ENCODE measurements at regions not wholly inside any gene's neighbourhood (a gene's known extent, or its start where the extent isn't known, plus 50 kb on each side); places are given as distances from the start of the nearest gene placed in this dataset.

DNA sequence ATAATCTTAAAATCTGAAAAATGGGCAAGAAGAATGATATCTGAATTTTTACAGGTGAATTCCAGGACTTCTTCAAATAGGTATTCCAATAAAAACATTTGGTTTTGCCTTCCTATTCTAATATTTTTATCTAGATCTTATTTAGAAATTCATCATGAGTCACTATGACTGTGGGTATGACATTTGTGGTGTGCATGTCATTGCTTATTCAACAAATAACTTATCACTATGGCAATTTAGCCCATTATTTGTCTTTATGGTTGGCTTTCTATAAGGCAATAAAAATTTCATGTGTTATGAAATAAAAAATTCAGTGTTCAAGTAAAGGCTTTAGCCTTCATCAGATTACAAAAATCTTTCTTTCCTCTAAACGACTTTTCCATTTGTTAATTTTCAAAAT, 1139.6 kb upstream of the NUDT12 start:
- Mint-ChIP-seq H3K27me3 (ENCODE audit: low read depth, poor library complexity) (no peaks in the 10 kb centered on the region), H3K27ac (no peak overlapping the region), H3K4me1 (no peaks in the 10 kb centered on the region), H3K36me3 (ENCODE audit: low read depth) (peaks cover 6% of the 10 kb centered on the region), H3K9me3 (peaks cover 20% of the 10 kb centered on the region), H3K4me3 (no peak overlapping the region)
- DNase-seq, result no peak
- TF ChIP-seq, protein P1, sequence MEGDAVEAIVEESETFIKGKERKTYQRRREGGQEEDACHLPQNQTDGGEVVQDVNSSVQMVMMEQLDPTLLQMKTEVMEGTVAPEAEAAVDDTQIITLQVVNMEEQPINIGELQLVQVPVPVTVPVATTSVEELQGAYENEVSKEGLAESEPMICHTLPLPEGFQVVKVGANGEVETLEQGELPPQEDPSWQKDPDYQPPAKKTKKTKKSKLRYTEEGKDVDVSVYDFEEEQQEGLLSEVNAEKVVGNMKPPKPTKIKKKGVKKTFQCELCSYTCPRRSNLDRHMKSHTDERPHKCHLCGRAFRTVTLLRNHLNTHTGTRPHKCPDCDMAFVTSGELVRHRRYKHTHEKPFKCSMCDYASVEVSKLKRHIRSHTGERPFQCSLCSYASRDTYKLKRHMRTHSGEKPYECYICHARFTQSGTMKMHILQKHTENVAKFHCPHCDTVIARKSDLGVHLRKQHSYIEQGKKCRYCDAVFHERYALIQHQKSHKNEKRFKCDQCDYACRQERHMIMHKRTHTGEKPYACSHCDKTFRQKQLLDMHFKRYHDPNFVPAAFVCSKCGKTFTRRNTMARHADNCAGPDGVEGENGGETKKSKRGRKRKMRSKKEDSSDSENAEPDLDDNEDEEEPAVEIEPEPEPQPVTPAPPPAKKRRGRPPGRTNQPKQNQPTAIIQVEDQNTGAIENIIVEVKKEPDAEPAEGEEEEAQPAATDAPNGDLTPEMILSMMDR (IDR thresholded peaks at IDR 0.05), result no peak

DNA sequence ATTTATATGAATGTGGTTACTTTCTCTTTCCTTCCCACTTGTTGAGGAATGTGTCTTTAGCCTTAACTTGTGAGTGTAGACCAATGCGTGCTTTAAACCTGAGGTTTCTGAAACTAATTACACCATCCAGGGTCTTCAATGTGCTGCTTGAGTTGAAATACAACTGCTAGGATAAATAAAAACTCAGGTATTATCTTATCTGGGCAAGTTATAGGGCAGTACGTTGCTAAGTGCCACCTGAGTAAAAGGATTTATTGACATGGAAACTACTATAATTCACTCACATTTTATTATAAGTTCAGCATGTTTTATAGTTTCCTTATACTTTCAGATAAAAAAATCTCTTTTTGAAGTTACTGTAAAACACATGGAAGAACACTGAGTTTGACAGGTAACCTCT, 1136.8 kb upstream of the NUDT12 start:
- H3K27ac Mint-ChIP-seq, result no peak overlapping the region
- peaks cover 20% of the 10 kb centered on the region for H3K9me3 Mint-ChIP-seq
- no peaks in the 10 kb centered on the region for H3K4me1 Mint-ChIP-seq
- H3K27me3 Mint-ChIP-seq (ENCODE audit: low read depth, poor library complexity), result no peaks in the 10 kb centered on the region
- H3K4me3 Mint-ChIP-seq, result no peak overlapping the region
- TF ChIP-seq, protein P1 (IDR thresholded peaks at IDR 0.05), result no peak
- peaks cover 6% of the 10 kb centered on the region for H3K36me3 Mint-ChIP-seq (ENCODE audit: low read depth)
- DNase-seq, result no peak

DNA sequence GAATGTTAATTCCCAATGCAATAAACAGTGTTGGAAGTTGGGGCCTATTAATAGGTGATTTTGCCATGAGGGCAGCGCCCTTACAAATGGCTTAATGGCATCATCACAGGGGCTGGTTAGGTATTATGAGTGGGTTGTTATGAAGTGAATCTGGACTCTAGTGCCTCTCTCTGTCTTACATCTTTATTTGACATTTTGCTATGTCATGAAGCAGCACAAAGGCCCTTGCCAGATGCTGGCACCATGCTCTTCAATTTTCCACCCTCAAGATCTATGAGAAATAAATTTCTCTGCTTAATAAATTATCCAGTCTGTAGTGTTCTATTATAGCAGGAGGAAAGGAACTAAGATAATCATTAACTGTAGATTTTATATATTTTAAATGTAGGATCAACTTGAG, 1098.7 kb upstream of the NUDT12 start:
- H3K4me1 Mint-ChIP-seq, result no peaks in the 10 kb centered on the region
- TF ChIP-seq, protein P1 (IDR thresholded peaks at IDR 0.05), result no peak
- no peak for DNase-seq
- H3K4me3 Mint-ChIP-seq, result no peak overlapping the region
- no peaks in the 10 kb centered on the region for H3K36me3 Mint-ChIP-seq (ENCODE audit: low read depth)
- no peaks in the 10 kb centered on the region for H3K27me3 Mint-ChIP-seq (ENCODE audit: low read depth, poor library complexity)
- peaks cover 8% of the 10 kb centered on the region for H3K9me3 Mint-ChIP-seq
- H3K27ac Mint-ChIP-seq, result no peak overlapping the region

DNA sequence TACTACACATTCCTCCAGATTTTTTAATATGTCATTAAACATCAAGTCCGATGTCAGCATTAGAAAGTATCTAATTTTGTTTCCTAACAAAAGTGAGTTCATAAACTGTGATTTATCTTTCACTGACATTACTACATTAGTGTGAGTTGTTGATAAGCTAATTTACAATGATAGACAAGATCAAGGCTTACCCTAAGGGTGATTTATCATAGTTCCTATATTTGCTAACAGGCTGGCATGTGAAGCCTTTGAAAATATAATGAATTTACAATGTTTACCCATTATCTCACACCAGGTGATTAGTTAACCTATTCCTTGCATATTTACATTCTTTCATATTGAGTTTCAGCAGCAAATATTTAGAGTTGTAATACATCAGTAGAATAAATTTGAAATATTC, 1096.9 kb upstream of the NUDT12 start:
- Mint-ChIP-seq H3K4me1 (no peaks in the 10 kb centered on the region), H3K27me3 (ENCODE audit: low read depth, poor library complexity) (no peaks in the 10 kb centered on the region), H3K9me3 (peaks cover 4% of the 10 kb centered on the region), H3K4me3 (no peak overlapping the region), H3K27ac (no peak overlapping the region), H3K36me3 (ENCODE audit: low read depth) (no peaks in the 10 kb centered on the region)
- DNase-seq, result no peak
- TF ChIP-seq, protein P1 (IDR thresholded peaks at IDR 0.05), result no peak

DNA sequence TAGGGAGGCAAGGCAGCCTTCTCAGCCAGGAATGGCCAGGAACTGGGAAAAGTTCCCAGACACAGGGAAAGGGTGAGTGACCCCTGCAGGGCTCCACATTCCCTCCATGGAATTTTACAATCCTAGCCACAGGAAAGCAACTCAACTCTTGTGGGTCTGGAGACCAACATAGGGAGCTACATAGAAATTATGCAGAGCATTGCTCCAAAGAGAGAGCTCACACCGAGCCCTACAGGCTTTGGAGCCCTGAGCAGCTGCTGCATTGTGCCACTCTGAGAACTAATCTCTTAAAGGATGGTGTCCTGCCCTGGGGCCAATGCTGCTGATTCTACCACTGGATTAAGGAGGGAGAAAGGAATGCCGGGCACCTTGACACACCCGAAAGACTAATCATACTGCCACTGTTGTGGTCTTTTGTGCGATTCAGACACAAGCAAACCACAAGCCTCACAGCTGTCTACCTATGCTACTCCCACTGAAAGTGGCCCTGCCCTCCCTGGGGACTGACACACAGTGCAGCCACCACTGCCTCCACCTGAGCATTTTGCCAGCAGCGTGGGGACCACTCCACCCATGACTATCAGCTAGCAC, 1089.8 kb upstream of the NUDT12 start:
- TF ChIP-seq, protein P1 (IDR thresholded peaks at IDR 0.05), result no peak
- DNase-seq, result no peak
- Mint-ChIP-seq H3K4me1 (no peaks in the 10 kb centered on the region), H3K27me3 (ENCODE audit: low read depth, poor library complexity) (no peaks in the 10 kb centered on the region), H3K27ac (peak overlapping the region; percentile 11), H3K4me3 (no peak overlapping the region), H3K36me3 (ENCODE audit: low read depth) (no peaks in the 10 kb centered on the region), H3K9me3 (peaks cover 17% of the 10 kb centered on the region)

DNA sequence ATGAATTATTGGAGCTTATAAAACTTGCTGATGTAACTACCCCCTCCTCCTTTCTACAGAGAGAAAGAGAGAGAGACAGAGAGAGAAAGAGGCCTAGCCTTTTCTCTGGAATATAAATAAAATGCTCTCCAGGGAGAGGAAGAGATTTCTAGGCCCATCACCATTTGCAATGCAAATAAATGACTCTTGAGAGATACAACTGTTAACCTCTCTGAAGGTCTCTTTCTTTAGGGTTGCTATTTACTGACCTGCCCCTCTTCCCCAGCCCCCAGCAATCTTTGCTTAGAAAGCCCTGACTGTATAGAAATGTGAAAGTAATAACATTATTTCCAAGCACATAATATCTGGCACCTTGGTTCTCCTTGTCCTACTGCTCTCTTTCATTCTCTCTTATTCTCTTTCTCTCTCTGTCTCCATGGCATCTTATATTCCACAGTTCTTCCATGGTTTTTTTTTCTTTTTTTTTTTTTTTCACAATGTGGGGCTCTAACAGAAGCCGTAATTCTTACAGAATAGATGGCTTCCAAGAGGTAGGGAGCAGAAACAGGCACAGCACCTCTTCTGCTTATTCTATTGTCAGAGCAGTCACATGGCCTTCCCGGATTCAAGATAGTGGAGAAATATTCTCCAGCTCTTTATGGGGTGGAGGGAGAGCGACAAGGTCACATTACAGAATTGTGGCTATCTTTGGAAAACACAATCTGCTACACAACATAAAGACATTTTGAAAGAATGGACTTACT, 1087.9 kb upstream of the NUDT12 start:
- peaks cover 17% of the 10 kb centered on the region for H3K9me3 Mint-ChIP-seq
- TF ChIP-seq, protein P1 (IDR thresholded peaks at IDR 0.05), result no peak
- H3K36me3 Mint-ChIP-seq (ENCODE audit: low read depth), result no peaks in the 10 kb centered on the region
- no peak for DNase-seq
- no peak overlapping the region for H3K4me3 Mint-ChIP-seq
- no peak overlapping the region for H3K27ac Mint-ChIP-seq
- no peaks in the 10 kb centered on the region for H3K27me3 Mint-ChIP-seq (ENCODE audit: low read depth, poor library complexity)
- H3K4me1 Mint-ChIP-seq, result no peaks in the 10 kb centered on the region

Data from nephron progenitor cell (in vitro differentiated cells).